Activated naive CD4-positive, alpha-beta T cell treated with anti-CD3 and anti-CD28 coated beads for 36 hours (primary cell): ENCODE measurements at regions not wholly inside any gene's neighbourhood (a gene's known extent, or its start where the extent isn't known, plus 50 kb on each side); places are given as distances from the start of the nearest gene placed in this dataset.
"Not testable (repeated sequence)": the region's sequence is repeated elsewhere in the genome, so short reads cannot be mapped to it uniquely, and the experiment has no call there.

ENCODE experiments used
- CTCF ChIA-PET: fragments of 350-600 bp; sonication (Branson Sonifier 250); formaldehyde crosslinking; loops from one replicate; lab custom pipeline; 2021; ENCODE audit warnings: antibody characterized with exemption; lab: Charles Lee
- DNase-seq: peaks from one replicate; pipeline ENCODE4 v3.0.0-alpha.2; 2020
- H3K27ac Mint-ChIP-seq: one replicate; pipeline ENCODE4 v1.8.0; 2021; ENCODE audit warnings: mild to moderate bottlenecking, mixed read lengths
- H3K27me3 Mint-ChIP-seq: one replicate; pipeline ENCODE4 v1.8.0; 2021; ENCODE audit warnings: low read depth, mixed read lengths
- H3K36me3 Mint-ChIP-seq: one replicate; pipeline ENCODE4 v1.8.0; 2021; ENCODE audit warnings: low read depth, mixed read lengths
- H3K4me1 Mint-ChIP-seq: one replicate; pipeline ENCODE4 v1.8.0; 2021; ENCODE audit warnings: low read depth, mixed read lengths
- H3K4me3 Mint-ChIP-seq: one replicate; pipeline ENCODE4 v1.8.0; 2021; ENCODE audit warnings: mild to moderate bottlenecking, moderate library complexity, mixed read lengths
- H3K9me3 Mint-ChIP-seq: one replicate; pipeline ENCODE4 v1.8.0; 2021; ENCODE audit warnings: mixed read lengths
- intact Hi-C: fragments of 100-400 bp; cut with micrococcal nuclease; formaldehyde crosslinking; loops from one replicate; pipeline ENCODE4 v1.15.1; 2023

GRCh38 chr9:97160255-97160654, 121.3 kb upstream of the CTSV start:
- Mint-ChIP-seq H3K27ac (no peak overlapping the region), H3K27me3 (no peaks in the 10 kb centered on the region), H3K4me1 (no peaks in the 10 kb centered on the region), H3K9me3 (no peaks in the 10 kb centered on the region), H3K4me3 (no peak overlapping the region), H3K36me3 (no peaks in the 10 kb centered on the region)
- DNase-seq, result no peak
- CTCF ChIA-PET, result no interaction called here
- intact Hi-C loops, result no loop called here

GRCh38 chr9:97158722-97159121, 119.8 kb upstream of the CTSV start:
- H3K27me3 Mint-ChIP-seq, H3K4me1 Mint-ChIP-seq, CTCF ChIA-PET, intact Hi-C loops, H3K27ac Mint-ChIP-seq, DNase-seq, H3K9me3 Mint-ChIP-seq, H3K4me3 Mint-ChIP-seq, H3K36me3 Mint-ChIP-seq: not testable (repeated sequence)

GRCh38 chr9:97155441-97155840, 116.5 kb upstream of the CTSV start:
- H3K27ac Mint-ChIP-seq, intact Hi-C loops, H3K27me3 Mint-ChIP-seq, H3K4me3 Mint-ChIP-seq, H3K9me3 Mint-ChIP-seq, CTCF ChIA-PET, H3K36me3 Mint-ChIP-seq, DNase-seq, H3K4me1 Mint-ChIP-seq: not testable (repeated sequence)

DNA sequence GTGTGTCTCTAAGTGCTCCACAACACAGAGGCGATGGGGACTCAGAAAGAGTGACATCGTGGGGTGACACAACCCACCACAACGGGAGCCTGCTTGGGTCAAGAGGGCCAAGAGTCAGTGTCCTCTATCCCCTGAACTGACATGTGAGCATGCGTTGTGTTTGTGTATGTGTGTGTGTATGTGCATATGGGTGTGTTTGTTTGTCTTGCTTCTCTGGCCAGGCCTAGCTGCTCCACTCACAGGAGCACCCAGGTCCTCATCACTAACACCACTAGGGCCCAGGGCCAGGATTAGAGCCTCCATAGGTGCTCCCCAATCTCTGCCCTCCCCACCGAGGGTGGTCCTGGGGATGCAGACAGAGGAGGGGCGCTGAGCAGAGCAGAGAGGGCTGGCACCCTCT, 115.0 kb upstream of the CTSV start:
- CTCF ChIA-PET, result interaction anchor here (0.6 kb wide), 1 partner anchor 978 kb away, joined by 3 read pairs; no protein-coding TSS in a partner anchor
- Mint-ChIP-seq H3K36me3 (no peaks in the 10 kb centered on the region), H3K27ac (no peak overlapping the region), H3K4me1 (no peaks in the 10 kb centered on the region), H3K27me3 (no peaks in the 10 kb centered on the region), H3K4me3 (no peak overlapping the region), H3K9me3 (no peaks in the 10 kb centered on the region)
- intact Hi-C loops, result no loop called here
- no peak for DNase-seq

DNA sequence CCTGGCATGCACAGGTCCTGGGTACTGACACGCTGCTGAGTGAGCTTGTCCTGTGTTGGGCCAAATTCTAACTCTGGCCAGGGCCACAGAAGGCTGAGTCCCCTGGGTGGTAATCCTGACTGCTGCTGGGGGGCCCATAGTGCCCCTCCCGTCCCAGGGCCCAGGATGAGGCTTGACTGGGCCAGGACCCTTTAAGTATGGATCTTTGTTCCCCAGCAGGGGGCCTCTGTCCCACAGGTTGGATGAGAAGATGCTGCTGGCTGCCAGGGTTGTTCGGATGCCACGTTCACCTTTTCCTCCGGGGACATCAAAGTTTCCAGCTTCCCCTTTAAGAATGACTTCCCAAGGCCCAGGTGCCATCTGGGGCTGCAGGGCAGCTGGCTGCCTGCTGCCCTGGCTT, 114.2 kb upstream of the CTSV start:
- intact Hi-C loops, H3K36me3 Mint-ChIP-seq, H3K27ac Mint-ChIP-seq, H3K4me3 Mint-ChIP-seq, H3K27me3 Mint-ChIP-seq, H3K4me1 Mint-ChIP-seq, CTCF ChIA-PET, H3K9me3 Mint-ChIP-seq, DNase-seq: not testable (repeated sequence)

DNA sequence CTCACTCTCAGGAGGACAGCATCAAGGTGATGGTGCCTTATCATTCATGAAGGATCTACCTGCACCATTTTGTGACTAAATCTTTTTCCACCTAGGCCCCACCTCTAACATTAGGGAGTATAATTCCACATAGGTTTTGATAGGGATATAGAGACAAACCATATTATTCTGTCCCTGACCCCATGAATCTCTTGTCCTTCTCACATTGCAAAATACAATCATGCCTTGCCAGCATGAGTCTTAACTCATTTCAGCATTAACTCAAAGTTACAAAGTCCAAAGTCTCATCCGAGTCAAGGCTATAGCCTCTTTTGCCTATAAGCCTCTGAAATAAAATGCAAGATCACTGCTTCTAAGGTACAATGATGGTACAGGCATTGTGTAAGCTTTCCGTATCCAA, 111.5 kb upstream of the CTSV start:
- H3K27ac Mint-ChIP-seq, DNase-seq, H3K4me3 Mint-ChIP-seq, CTCF ChIA-PET, H3K27me3 Mint-ChIP-seq, intact Hi-C loops, H3K9me3 Mint-ChIP-seq, H3K36me3 Mint-ChIP-seq, H3K4me1 Mint-ChIP-seq: not testable (repeated sequence)

DNA sequence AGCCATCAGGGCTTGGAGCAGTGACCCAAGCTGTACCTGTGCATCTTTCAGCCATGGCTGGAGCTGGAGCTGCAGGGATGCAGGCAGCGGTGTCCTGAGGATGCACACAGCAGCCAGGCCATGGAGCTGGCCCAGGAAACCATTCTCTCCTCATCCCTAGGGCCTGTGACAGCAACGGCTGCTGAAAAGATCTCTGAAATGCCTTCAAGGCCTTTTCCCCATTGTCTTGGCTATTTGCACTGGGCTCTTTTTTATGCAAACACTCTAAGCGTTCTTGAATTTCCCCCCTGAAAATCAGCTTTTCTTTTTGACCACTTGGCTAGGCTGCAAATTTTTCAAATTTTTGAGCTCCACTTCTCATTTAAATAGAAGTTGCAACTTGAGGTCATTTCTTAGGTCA, 109.5 kb upstream of the CTSV start:
- H3K9me3 Mint-ChIP-seq, H3K27ac Mint-ChIP-seq, H3K4me3 Mint-ChIP-seq, intact Hi-C loops, H3K4me1 Mint-ChIP-seq, CTCF ChIA-PET, H3K27me3 Mint-ChIP-seq, H3K36me3 Mint-ChIP-seq, DNase-seq: not testable (repeated sequence)

DNA sequence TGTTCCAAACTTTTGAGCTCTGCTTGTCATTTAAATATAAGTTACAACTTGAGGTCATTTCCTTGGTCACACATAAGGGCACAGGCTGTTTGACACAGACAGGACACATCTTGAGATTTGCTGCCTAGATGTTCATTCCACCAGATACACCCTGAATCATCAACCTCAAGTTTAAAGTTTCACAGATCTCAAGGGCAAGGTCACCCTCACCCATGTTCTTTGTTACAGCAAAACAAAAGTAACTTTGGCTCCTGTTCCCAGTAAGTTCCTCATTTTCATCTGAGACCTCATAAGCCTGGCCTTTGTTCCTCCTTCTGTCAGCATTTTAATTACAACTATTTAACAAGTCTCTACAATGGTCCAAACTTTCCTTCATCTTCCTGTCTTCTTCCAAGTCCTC, 106.7 kb upstream of the CTSV start:
- intact Hi-C loops, H3K27me3 Mint-ChIP-seq, DNase-seq, H3K4me1 Mint-ChIP-seq, H3K4me3 Mint-ChIP-seq, CTCF ChIA-PET, H3K9me3 Mint-ChIP-seq, H3K36me3 Mint-ChIP-seq, H3K27ac Mint-ChIP-seq: not testable (repeated sequence)

DNA sequence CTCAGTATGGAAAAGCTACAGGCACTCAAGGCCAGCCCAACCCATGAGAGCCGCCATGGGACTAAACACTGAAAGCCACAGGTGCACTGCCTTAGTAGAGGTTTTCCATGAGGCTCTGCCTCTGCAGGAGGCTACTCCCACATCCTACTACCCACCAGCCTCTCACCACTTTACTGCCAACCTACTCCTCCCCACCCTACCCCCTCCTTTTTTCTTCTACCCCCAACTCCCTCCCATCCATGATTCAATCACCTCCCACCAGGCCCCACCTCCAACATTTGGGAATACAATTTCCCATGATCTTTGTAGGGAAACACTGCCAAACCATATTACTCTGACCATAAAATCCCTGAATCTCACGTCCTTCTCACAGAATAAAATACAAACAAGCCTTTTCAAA, 101.6 kb upstream of the CTSV start:
- CTCF ChIA-PET, result no interaction called here

DNA sequence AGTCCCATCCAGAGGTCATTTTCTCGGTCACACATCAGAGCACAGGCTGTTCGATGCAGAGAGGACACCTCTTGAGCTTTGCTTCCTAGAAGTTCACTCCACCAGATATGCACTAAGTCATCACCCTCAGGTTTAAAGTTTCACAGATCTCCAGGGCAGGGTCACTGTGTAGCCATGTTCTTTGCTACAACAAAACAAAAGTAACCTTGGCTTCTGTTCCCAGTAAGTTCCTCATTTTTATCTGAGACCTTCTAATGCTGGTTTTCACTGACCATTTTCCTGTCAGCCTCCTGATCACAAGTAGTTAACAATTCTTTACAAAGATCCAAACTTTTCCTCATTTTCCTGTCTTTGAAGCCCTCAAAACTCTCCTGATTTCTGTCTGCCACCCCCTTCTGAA, 97.5 kb upstream of the CTSV start:
- H3K27ac Mint-ChIP-seq, result no peak overlapping the region
- intact Hi-C loops, result no loop called here
- no peaks in the 10 kb centered on the region for H3K4me1 Mint-ChIP-seq
- H3K9me3 Mint-ChIP-seq, result no peaks in the 10 kb centered on the region
- no peaks in the 10 kb centered on the region for H3K36me3 Mint-ChIP-seq
- H3K4me3 Mint-ChIP-seq, result no peak overlapping the region
- DNase-seq, result no peak
- CTCF ChIA-PET, result no interaction called here
- H3K27me3 Mint-ChIP-seq, result no peaks in the 10 kb centered on the region

More for the DNA sequence above, 101.6 kb upstream of the CTSV start:
- Mint-ChIP-seq H3K4me1 (no peaks in the 10 kb centered on the region), H3K9me3 (no peaks in the 10 kb centered on the region), H3K36me3 (no peaks in the 10 kb centered on the region), H3K27me3 (no peaks in the 10 kb centered on the region), H3K27ac (no peak overlapping the region), H3K4me3 (no peak overlapping the region)
- no peak for DNase-seq
- intact Hi-C loops, result no loop called here

DNA sequence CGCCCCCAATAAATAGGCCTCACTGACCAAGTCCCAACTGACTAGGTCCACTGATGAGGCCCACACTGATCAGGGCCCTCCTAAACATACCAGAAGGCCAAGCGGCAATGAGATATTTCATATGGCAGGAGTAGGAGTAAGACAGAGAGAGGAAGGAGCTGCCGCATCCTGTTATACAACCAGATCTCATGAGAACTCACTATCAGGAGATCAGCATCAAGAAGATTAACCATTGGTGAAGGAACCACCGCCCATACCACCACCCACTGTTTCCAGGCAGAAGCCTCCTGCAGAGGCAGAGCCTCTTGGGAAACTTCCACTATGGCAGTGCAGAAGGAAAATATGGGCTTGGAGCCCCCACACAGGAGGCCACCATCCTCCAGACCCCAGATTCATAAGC, 95.0 kb upstream of the CTSV start:
- H3K9me3 Mint-ChIP-seq, H3K27me3 Mint-ChIP-seq, H3K27ac Mint-ChIP-seq, intact Hi-C loops, H3K36me3 Mint-ChIP-seq, H3K4me1 Mint-ChIP-seq, DNase-seq, CTCF ChIA-PET, H3K4me3 Mint-ChIP-seq: not testable (repeated sequence)

DNA sequence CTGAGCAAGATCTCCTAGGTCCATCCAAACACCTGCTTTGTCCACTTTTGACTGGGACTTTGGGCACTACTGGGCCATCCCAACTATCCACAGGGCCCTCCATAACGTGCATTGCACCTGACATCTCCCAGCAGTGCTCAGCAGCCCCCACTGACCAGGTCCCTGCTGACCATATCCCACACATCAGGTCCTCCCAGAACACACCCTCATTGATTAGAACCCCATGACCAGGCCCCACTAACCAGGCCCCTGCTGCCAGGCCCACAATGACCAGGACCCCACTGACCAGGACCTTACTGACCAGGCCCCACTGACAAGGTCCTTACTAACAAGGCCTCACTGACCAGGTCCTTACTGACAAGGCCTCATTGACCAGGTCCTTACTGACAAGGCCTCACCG, 93.9 kb upstream of the CTSV start:
- no peak overlapping the region for H3K4me3 Mint-ChIP-seq

GRCh38 chr9:97130864-97131263, 91.9 kb upstream of the CTSV start:
- H3K9me3 Mint-ChIP-seq, H3K4me3 Mint-ChIP-seq, CTCF ChIA-PET, H3K27me3 Mint-ChIP-seq, DNase-seq, H3K27ac Mint-ChIP-seq, H3K36me3 Mint-ChIP-seq, H3K4me1 Mint-ChIP-seq, intact Hi-C loops: not testable (repeated sequence)

More for the DNA sequence above, 93.9 kb upstream of the CTSV start:
- no peak for DNase-seq
- Mint-ChIP-seq H3K4me1 (no peaks in the 10 kb centered on the region), H3K27me3 (no peaks in the 10 kb centered on the region), H3K36me3 (no peaks in the 10 kb centered on the region), H3K9me3 (no peaks in the 10 kb centered on the region), H3K27ac (no peak overlapping the region)
- intact Hi-C loops, result no loop called here
- CTCF ChIA-PET, result no interaction called here

DNA sequence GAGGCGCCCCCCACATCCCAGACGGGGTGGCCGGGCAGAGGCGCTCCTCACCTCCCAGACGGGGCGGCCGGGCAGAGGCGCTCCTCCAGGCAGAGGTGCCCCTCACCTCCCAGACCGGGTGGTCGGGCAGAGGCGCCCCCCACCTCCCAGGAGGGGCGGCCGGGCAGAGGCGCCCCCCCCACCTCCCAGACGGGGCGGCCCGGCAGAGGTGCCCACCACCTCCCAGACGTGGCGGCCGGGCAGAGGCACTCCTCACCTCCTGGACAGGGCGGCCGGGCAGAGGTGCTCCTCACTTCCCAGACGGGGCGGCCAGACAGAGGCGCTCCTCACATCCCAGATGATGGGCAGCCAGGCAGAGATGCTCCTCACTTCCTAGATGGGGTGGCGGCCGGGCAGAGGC, 91.4 kb upstream of the CTSV start:
- H3K9me3 Mint-ChIP-seq, H3K27me3 Mint-ChIP-seq, H3K4me1 Mint-ChIP-seq, DNase-seq, CTCF ChIA-PET, intact Hi-C loops, H3K4me3 Mint-ChIP-seq, H3K27ac Mint-ChIP-seq, H3K36me3 Mint-ChIP-seq: not testable (repeated sequence)
